ENCODE measurements at regions not wholly inside any gene's neighbourhood (a gene's known extent, or its start where the extent isn't known, plus 50 kb on each side); places are given as distances from the start of the nearest gene placed in this dataset.
"Not testable (repeated sequence)": the region's sequence is repeated elsewhere in the genome, so short reads cannot be mapped to it uniquely, and the experiment has no call there.

GRCh38 chr5:51172903-51173626 lies 210.2 kb upstream of the ISL1 start:
- DNase-seq, result peak; percentile 80

- no peak for DNase-seq
Observed at GRCh38 chr5:51181208-51181894, 201.9 kb upstream of the ISL1 start.

DNA sequence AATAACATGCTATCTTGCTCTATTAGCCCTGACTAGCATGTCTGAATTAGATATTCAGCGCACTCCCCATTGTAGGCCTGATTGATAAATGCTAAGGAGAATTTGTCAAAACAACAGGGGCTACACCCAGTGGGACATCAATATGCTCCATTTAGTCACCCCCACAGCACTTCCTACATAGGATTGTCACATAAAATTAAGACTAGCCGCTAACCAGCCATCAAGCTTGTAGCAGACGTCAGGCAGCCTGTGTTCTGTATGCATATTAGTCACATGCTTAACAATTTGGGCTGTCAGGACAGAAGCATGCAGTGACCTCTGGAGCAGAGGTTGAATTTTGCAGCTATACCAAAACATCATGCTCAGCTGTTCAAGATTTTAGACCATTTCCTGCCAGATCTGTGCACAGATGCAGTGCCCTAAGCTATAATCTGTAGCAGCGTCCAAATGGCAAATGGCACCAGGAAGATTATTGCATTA lies 197.4 kb upstream of the ISL1 start:
- no peak for DNase-seq

DNA sequence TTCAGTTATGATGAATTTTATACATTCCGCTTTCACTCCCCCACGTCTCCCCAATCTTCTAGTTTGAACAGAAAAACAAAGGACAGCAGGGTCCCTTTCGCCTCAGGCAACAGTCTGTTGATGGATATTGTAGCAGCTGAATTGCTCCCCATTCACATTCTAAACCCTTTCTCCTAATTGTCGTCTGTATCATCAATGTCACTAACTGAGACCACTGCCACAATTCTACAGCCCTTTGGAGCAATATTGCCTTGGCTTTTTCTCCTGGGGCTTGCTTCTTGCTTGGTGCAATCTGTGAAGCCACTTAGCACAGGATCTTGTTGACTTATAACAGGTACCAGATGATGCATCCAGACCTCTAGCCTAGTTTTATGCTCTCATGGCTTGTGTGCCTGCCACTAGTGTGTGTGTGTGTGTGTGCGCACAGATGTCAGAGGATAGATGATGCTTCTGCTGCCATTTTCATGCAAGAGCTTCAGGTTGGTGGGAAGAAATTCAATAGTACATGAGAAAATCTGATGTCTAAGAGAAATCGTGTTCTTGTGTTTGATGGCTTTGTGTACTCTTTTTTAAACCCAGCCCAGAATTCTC lies 195.2 kb upstream of the ISL1 start:
- DNase-seq, result no peak

DNA sequence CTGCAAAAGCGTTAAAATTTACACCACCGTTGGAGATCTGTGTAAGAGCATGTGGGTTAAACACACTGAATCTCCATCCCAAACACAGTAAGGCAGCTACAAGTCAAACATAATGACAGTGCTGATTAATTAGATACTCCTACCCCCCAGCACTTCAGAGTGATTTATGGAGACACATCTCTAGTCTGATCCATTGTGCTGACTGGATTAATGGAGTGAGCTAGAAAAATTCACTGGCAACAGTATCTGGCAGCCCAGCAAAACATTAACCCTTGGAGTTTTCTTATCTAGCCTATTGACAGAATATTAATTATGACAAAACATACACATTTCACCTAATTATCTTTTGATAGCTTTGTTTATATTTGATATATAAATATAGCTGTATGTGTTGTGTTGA lies 188.6 kb upstream of the ISL1 start:
- no peak for DNase-seq

DNA sequence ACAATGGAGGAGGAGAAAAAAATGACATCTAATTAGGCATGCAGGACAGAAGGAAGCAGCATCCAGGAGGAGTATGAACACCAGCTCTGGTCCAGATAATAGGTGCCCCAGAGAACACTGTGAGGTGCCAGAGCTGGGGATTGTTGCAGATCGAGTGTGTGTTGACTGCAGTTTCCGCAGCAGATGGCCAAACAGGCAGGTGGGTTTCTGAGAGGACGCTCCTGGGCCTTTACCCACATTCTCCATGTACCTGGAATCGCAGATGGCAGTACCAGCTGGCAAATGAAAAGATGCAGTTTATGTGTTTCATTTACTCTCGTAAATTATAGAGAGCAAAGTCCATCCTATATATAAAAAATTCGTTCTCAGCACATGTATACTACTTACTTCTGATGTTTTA lies 182.2 kb upstream of the ISL1 start:
- DNase-seq, result no peak

- DNase-seq, result no peak
Observed at GRCh38 chr5:51201708-51202107, 181.5 kb upstream of the ISL1 start.

GRCh38 chr5:51202161-51202560 lies 181.1 kb upstream of the ISL1 start:
- no peak for DNase-seq

GRCh38 chr5:51203598-51203997 lies 179.7 kb upstream of the ISL1 start:
- no peak for DNase-seq

DNA sequence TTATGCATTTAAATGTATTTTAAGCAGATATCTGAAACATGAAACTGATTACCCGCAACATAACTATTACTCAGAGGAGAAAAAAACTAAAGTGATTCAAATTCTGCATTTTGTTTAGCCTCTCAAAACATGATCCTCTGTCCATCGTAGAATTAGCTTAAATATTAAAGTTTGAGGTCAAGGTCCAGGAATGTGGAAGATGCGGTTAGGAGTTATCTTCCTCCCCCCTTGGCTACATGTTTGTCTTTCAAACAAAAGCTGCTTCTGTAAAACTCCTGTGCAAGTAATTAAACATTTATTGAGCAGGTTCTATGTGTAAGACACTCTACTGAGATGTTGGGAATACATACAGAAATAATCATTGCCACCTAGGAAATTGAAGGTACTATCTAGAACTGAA lies 175.0 kb upstream of the ISL1 start:
- no peak for DNase-seq

DNA sequence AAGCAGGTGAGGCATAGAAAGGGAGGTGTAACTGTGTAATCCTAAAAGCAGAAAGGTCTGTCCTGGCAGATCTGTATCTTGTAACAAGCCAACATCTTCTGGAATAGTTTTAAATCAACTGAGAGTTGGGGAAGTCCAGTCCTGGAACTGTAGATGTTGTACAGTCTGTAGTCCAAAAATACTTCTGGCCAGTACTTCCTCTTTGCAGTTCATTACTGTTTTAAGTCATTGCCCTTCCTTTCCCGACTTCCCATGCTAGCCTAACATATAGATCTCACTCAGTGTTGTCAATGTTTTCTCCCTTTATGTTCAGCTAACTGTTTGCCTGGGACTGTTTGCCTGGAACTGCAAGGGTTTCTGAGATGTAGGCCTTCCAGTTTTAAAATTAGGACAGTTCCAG lies 168.5 kb upstream of the ISL1 start:
- no peak for DNase-seq

GRCh38 chr5:51225789-51226742 lies 157.2 kb upstream of the ISL1 start:
- DNase-seq, result peak; percentile 18

- no peak for DNase-seq
Observed at GRCh38 chr5:51227963-51228470, 155.2 kb upstream of the ISL1 start.

DNA sequence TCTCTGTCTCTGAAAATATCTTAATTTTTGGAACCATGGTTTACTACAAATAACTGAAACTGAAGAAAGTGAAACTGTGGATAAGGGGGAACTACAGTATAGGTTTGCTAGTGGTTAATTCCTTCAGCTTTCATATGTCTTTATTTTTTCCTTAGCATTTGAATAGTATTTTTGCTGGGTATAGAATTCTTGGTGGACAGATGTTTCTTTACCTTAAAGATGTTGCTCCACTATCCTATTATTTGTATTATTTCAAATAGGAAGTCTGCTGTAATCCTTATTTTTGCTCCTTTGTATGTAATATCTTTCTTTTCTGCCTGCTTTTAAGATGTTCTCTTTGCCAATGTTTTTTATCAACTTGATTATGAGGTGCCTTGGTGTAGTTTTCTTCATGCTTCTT lies 152.9 kb upstream of the ISL1 start:
- DNase-seq, result no peak

DNA sequence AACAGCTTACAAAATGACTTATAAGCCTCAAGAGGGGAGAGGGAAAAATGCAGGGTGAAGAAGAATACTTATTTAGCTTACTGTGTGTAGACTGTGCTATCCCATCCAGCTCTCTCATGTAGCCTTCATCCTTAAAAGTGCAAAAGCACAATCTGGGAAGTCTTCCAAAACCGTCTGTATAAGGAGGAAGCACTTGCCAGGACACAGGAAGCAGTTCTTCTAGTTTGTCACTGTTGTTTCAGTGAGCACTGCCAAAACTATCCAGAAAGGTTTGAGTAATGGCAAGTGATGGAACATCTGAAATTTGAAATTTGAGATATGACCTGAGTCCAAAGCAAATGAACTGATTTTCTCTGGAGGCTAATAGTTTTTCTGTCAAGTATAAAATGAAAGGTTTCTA lies 140.8 kb upstream of the ISL1 start:
- no peak for DNase-seq

- not testable (repeated sequence) for DNase-seq
Observed at GRCh38 chr5:51250957-51251356, 132.3 kb upstream of the ISL1 start.

DNA sequence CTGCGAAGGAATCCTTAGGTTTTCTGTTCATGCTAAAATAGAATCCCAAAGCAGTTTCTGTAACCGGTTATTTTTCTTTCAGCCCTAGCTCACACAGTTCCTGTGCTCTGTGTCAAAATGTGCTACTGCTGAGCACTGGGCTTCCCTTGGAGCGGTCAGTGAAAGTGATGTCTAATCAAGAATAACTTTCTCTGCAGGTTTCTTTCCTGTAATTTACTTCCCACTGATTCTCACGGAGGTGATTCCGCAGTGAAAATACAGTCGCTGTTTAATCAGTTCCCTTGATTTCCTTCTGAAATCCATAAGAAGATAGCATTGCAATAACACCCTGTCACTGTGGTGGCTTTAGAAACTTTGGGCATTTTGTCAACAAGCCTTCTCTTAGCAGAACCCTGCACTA lies 112.0 kb upstream of the ISL1 start:
- no peak for DNase-seq

GRCh38 chr5:51273021-51273420 lies 110.2 kb upstream of the ISL1 start:
- DNase-seq, result no peak

DNA sequence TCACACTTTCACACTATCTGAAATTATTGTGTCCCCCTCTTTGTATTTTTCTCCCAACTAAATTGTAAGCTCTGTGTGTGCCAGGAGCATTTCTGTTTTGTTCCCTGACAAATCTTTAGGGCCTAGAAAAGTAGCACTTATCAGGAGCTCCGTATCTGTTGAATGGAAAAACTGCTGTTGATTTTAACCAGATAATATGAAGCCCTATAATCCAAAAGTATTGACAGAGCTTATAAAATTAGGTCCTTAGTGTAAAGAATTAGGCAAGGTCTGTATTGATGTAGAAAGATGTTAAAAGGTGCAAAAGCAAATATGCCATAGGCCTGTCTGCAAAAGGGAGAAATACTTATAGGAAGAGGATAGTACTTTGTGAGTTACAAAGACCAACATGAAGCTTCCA lies 109.4 kb upstream of the ISL1 start:
- no peak for DNase-seq

- DNase-seq, result no peak
Observed at GRCh38 chr5:51275428-51275827, 107.8 kb upstream of the ISL1 start.

DNA sequence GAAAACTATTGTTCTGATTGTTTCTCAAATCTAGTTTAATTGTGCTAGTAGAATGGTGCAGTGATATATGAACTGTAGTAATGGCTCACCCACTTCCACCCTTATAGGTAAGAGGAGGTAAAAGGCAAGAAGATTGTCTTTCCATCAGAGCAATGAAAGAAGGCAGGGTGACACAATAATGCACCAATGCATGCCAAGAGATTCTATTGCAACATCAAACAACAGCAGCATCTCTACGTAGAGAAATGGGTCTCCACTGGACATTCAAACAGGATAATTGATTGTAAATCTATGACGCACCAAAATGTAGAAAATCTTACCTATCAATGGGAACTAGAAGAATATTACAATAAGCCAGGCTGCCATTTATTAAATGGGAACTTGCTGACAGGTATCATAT lies 107.0 kb upstream of the ISL1 start:
- DNase-seq, result no peak

GRCh38 chr5:51278539-51278938 lies 104.7 kb upstream of the ISL1 start:
- DNase-seq, result no peak

All from NCI-H1092 (cell line).